ENCODE measurements at regions not wholly inside any gene's neighbourhood (a gene's known extent, or its start where the extent isn't known, plus 50 kb on each side); places are given as distances from the start of the nearest gene placed in this dataset.

GRCh38 chr13:27847669-27848068 is 55.4 kb downstream of the GSX1 start:
- no peak for DNase-seq

GRCh38 chr13:27851096-27851850 is 59.0 kb downstream of the GSX1 start:
- no peak for DNase-seq

DNA sequence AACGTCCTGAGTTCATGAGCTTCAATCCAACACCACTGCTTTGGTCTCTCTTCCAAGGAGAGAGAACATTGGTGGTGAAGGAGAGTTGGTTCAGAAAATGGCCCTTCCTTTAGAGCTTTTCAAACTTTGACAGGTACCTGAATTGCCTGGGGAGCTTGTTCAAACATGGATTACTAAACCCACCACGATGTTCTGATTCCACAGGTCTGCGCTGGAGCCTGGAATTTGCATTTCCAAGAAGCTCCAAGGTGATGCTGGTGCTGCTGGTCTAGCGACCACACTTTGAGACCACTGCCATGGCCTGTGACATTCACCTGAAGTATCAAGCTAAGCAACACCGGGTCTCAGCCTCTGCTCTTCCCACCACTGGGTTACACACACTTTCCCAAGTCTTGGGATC is 60.2 kb downstream of the GSX1 start:
- DNase-seq: no peak

- DNase-seq: no peak
Measured at GRCh38 chr13:27853335-27853734, 61.1 kb downstream of the GSX1 start.

DNA sequence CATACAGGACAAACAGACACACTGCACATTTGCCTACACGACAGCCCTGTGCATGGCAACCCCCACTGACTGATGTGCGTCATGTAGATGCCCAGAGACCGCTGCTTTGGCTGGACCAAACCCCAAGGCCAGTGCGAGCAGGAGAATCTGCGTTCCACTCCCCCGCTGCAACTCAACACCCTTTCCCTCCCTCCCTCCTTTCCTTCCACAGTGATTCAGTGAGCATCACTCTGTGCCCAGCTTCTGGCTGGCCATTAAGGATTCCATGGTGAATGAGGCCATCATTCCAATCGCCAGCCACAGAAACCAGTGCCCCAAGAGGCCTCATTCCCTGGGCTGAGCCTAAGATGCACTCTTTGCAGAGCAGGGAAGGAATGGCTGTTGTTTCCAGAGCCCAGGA is 61.6 kb downstream of the GSX1 start:
- DNase-seq: peak; percentile 21

GRCh38 chr13:27854606-27855005 is 62.3 kb downstream of the GSX1 start:
- DNase-seq: no peak

DNA sequence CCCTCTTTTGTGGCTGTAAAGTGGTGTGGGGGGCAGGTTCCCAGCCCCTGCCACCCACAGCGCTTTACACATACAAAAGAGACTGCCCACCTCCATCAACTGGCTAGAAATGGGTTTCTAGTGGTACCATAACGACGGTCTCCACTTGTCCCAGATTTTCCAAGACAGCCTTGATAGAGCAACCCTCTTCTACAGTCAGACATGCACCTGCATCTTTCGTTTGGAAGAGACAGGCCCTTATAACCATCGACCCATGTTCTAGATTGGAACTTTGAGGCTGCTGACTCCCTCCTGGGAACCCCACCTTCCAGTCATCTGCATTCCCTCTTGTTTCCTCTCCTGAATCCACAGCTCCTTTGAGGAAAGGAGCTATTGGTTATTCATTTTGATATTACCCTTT is 63.1 kb downstream of the GSX1 start:
- DNase-seq: no peak

DNA sequence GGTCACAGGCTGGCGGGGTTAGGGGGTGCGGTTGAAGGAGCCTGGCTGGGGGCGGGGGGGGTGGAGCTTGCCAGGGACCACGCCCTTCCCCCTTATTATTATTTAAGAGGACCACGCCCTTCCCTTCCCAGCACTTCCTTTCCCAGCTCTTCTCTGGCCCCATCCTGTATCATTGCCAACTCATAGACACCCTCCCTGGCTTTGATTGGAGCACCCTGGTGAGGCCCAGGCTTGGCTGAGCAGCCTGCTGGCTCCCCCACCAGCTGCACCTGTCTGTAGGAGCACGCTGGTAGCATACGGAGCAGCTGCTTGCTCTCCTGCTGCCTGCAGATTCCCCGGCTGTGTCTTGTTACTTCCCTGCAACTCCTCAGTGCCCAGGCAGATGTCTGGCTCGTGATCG is 62.5 kb upstream of the PDX1 start:
- no peak for DNase-seq

DNA sequence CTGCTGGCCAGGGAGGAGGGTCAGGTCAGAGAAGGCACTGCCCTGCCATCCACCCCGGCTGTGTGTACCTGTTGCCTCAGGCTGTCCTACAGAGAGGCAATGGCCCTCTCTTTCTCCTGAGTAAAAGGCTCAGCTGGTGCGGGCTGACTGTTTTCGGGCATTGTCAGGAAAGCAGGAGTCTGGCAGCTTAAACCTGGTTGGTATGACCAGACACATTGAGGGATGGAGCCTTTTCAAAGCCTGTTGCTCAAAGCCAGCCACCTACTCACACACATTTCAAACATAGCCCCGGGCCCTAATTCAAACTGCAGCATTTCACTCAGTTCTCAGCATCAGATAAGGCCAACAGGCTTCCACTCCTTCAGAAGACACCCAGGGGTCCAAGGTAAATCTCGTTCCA is 61.8 kb upstream of the PDX1 start:
- DNase-seq: no peak

GRCh38 chr13:27860743-27861142 is 59.1 kb upstream of the PDX1 start:
- no peak for DNase-seq

DNA sequence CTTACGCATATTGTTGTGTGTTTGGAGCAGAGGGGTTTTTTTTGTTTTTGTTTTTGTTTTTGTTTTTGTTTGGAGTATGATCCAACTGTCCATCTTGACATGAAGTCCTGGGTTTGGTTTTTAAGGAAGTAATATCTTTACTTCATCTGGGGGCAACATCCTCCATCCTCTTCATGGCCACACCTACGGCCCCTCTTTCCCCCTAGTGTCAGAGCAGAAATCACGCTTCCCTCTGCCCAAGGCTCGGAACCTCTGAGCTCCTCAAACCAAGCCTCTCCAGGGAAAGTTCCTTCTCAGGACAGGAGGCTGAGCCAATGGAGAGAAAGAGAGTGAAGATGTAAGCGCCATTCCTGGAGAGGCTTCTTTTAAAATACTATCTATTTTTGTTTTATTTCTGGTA is 58.6 kb upstream of the PDX1 start:
- no peak for DNase-seq

DNA sequence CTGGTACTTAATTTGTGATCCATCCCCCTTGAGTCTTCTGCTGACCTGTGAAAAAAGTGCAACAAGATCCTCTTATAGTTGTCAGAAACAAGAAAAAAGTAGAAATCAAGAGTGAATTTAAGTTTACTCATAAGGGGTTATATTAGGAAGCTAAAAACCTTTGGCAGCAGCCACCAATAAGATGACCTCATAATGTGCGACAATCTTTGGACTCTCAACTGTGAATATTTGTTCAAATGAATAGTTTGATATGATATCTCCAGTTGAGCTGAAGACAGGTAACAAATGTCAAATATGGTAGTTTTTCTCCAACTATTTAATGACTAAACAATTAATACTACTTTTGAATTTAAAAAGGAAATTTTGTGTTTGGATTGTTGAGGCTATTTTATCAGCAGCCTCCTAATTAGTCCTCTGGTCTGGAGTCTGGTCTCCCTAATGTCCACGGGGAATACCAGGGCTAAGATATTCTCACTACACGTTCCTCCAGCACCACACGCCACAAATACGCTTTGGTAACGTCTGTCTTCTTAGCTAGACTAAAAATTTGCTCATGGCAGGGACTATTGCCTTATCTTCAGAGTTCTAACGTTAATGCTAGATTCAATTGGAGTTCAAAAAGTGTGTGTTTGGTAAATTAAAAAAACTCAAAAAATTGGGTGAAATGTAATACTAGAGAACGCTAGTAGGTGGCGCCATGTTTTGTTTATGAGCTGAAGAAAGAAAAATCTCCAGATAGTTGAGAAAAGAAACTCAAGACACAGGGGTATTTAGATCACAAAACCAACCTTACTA is 51.0 kb upstream of the PDX1 start:
- DNase-seq: no peak

DNA sequence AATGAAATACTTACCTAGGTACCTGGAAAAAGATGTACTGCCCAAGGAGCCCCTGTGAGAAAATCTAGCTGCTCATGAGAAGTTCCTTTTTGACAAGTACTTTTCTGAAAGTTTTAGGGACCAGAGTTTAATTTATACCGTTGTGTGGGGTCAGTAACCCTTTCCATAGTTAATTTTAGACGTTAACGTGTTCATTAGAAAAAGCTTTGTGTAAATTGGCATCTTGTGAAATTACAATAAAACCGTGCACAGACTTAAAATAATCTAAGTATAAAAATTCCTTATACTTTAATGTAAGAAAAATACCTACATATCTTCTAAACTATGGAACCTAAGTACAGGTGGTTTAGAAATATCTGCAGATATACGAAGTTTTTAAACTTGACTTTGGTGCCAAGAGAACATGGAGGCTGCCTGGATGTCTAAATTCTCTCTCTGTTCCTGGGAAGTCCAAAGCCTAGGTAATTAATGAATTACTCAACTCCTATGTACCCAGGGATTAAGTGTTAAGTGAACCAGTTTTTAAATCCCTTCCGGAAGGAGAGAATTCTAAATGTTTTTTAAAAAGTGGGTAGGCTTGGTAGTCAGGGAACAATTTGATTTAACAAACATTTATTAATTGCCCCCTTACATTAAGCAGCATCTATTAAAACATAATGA is 50.2 kb upstream of the PDX1 start:
- no peak for DNase-seq
